ENCODE measurements at regions not wholly inside any gene's neighbourhood (a gene's known extent, or its start where the extent isn't known, plus 50 kb on each side); places are given as distances from the start of the nearest gene placed in this dataset.

GRCh38 chr13:99636306-99636705, 135.0 kb downstream of the TM9SF2 start:
- H3K9me3 ChIP-seq (ENCODE audit: insufficient read depth in 2 of 2, low read depth in 1 of 2, low read length in 1 of 2), result peaks cover 0 to 4% of the 10 kb centered on the region in 2 experiments; a peak in 1 of 4 replicates
- CTCF ChIA-PET (ENCODE audit: partially characterized antibody), result interaction anchor here (0.8 to 1.7 kb wide), 5 partner anchors 10 to 57 kb away, joined by 3 to 8 read pairs (median 4); no protein-coding TSS in a partner anchor
- no peak overlapping the region for H2BK20ac ChIP-seq (ENCODE audit: low read length)
- no peaks in the 10 kb centered on the region for H3K27me3 ChIP-seq (replicated peaks in 1 of 4; ENCODE audit: control insufficient read depth in 3 of 4, extremely low read depth in 1 of 4, insufficient read depth in 3 of 4, low read length in 3 of 4)
- H3K18ac ChIP-seq (ENCODE audit: extremely low read depth, low read length), result no peak overlapping the region
- no peak overlapping the region for H4K91ac ChIP-seq (replicated peaks; ENCODE audit: insufficient read length, low read length)
- H3K79me2 ChIP-seq (ENCODE audit: control insufficient read depth in 1 of 2, insufficient read depth in 2 of 2, low read length in 2 of 2), result no peaks in the 10 kb centered on the region
- H2BK15ac ChIP-seq (ENCODE audit: low read length), result no peak overlapping the region
- no peaks in the 10 kb centered on the region for H4K20me1 ChIP-seq (replicated peaks in 1 of 2; ENCODE audit: control insufficient read depth in 1 of 2, insufficient read depth in 2 of 2, low read length in 2 of 2)
- H3K23me2 ChIP-seq (ENCODE audit: low read depth, low read length), result no peaks in the 10 kb centered on the region
- H3K36me3 ChIP-seq (ENCODE audit: control insufficient read depth in 2 of 4, insufficient read depth in 4 of 4, low read length in 3 of 4), result no peaks in the 10 kb centered on the region
- no peak overlapping the region for H3K23ac ChIP-seq (ENCODE audit: insufficient read length)
- WGBS, 2 experiments (ENCODE audit: extremely low coverage in 1 of 2, insufficient coverage in 1 of 2, insufficient read length in 1 of 2, insufficient replicate concordance in 2 of 2, low coverage in 1 of 2, low lambda C conversion rate in 2 of 2, missing lambda C conversion rate in 1 of 2), result 92% methylated on average over 1 of the region's 1 CpG; no CpG with 5 or more reads in 1 of the 2 experiments
- no peak overlapping the region for H3K56ac ChIP-seq (replicated peaks; ENCODE audit: insufficient read length, low read depth, low read length)
- no peak overlapping the region for H3K27ac ChIP-seq (ENCODE audit: low read depth, low read length)
- H3K79me1 ChIP-seq (ENCODE audit: low read depth, low read length), result no peaks in the 10 kb centered on the region; the same call in 1 of the 2 replicates
- DNase-seq (ENCODE audit: low read depth in 1 of 2, low spot score in 2 of 2), result no peak
- no peak overlapping the region for H3K4me2 ChIP-seq (ENCODE audit: insufficient read depth in 1 of 2, low read depth in 2 of 2, low read length in 2 of 2)
- peak overlapping the region; percentile 54 for H3K14ac ChIP-seq (ENCODE audit: insufficient read length)
- no peak overlapping the region for H2BK120ac ChIP-seq (replicated peaks; ENCODE audit: low read depth, low read length)
- POLR2A ChIA-PET (ENCODE audit: partially characterized antibody), result no interaction called here
- no peak overlapping the region for H2AFZ ChIP-seq (ENCODE audit: low read length)
- no peak overlapping the region; the same call in 1 of the 2 replicates for H2BK12ac ChIP-seq (ENCODE audit: low read depth, low read length)
- no peak for FAIRE-seq
- H2AK5ac ChIP-seq (ENCODE audit: low read depth, low read length), result no peak overlapping the region
- H2BK5ac ChIP-seq (ENCODE audit: low read depth, low read length), result no peak overlapping the region
- H3K4ac ChIP-seq (replicated peaks; ENCODE audit: insufficient read length, low read depth, low read length), result no peak overlapping the region
- no peak overlapping the region for H4K5ac ChIP-seq (ENCODE audit: insufficient read length, low read depth, low read length)
- H3K4me1 ChIP-seq (replicated peaks in 1 of 4; ENCODE audit: control insufficient read depth in 3 of 4, insufficient read depth in 4 of 4, low read length in 3 of 4), result no peaks in the 10 kb centered on the region
- no peak overlapping the region for H3K9ac ChIP-seq (replicated peaks in 1 of 4; ENCODE audit: extremely low read depth in 1 of 4, low read depth in 3 of 4, low read length in 3 of 4)
- no peak overlapping the region for H4K8ac ChIP-seq (ENCODE audit: extremely low read depth, insufficient read depth, low read length)
- no peak overlapping the region for H3K4me3 ChIP-seq (ENCODE audit: extremely low read depth in 1 of 4, insufficient read depth in 2 of 4, low read depth in 3 of 4, low read length in 4 of 4)
- no peak for TF ChIP-seq SIN3A (conservative IDR thresholded peaks at IDR 0.05 in 1 of 2, IDR thresholded peaks at IDR 0.05 in 1 of 2; ENCODE audit: low read depth in 1 of 2, low read length in 2 of 2)
- TF ChIP-seq PHF8 (conservative IDR thresholded peaks at IDR 0.05; ENCODE audit: low read depth, low read length), result no peak
- no peak for TF ChIP-seq CBX8 (IDR thresholded peaks at IDR 0.05; ENCODE audit: borderline replicate concordance, low read depth, low read length)
- TF ChIP-seq HDAC6 (IDR thresholded peaks at IDR 0.05; ENCODE audit: low read depth, low read length), result no peak
- no peak for TF ChIP-seq TBP (IDR thresholded peaks at IDR 0.05; ENCODE audit: low read depth, low read length)
- TF ChIP-seq SP4 (IDR thresholded peaks at IDR 0.05; ENCODE audit: low read length), result no peak
- no peak for TF ChIP-seq SIX5 (IDR thresholded peaks at IDR 0.05; ENCODE audit: low read depth, low read length)
- no peak for TF ChIP-seq ATF2 (IDR thresholded peaks at IDR 0.05; ENCODE audit: low read length)
- no peak for TF ChIP-seq EGR1 (IDR thresholded peaks at IDR 0.05; ENCODE audit: borderline replicate concordance, low read depth, low read length)
- TF ChIP-seq TAF7 (optimal IDR thresholded peaks at IDR 0.05; ENCODE audit: borderline replicate concordance, low read depth, low read length), result no peak
- no peak for TF ChIP-seq RNF2 (IDR thresholded peaks at IDR 0.05; ENCODE audit: borderline replicate concordance, low read depth, low read length, missing control alignments, poor library complexity, severe bottlenecking)
- no peak for TF ChIP-seq TAF1 (IDR thresholded peaks at IDR 0.05; ENCODE audit: low read depth, low read length)
- TF ChIP-seq EZH2 (IDR thresholded peaks at IDR 0.05; ENCODE audit: low read depth, low read length, severe bottlenecking), result no peak

Measured in H1 (cell line).